HG02763 (cell line): ENCODE measurements at regions not wholly inside any gene's neighbourhood (a gene's known extent, or its start where the extent isn't known, plus 50 kb on each side); places are given as distances from the start of the nearest gene placed in this dataset.

ENCODE experiments used
- ATAC-seq: cut with Tn5 transposase; IDR thresholded peaks from one replicate; pipeline ENCODE4 v1.9.1; 2021; ENCODE audit warnings: mild to moderate bottlenecking, moderate library complexity; ENCODE audit not compliant: unreplicated experiment

- ATAC-seq: no peak
Observed at GRCh38 chr16:82419332-82419731, 207.4 kb upstream of the CDH13 start.

- ATAC-seq: no peak
Observed at GRCh38 chr16:82414476-82414875, 212.3 kb upstream of the CDH13 start.

DNA sequence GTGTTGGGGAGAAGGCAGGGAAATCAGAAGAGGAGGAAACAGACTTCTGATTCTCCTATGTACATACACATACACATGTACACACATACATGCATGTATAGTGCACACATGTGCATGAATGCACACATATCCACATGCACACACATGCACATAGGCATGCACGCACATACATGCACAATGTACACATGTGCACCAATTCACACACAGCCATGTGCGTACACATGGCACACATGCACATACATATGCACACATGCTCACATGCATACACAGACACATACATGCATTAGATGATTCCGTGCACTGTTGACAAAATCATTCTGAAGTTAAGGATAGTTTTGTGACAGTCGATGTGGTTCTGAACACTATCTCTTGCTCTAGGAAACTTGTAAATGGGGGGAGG lies 214.0 kb upstream of the CDH13 start:
- no peak for ATAC-seq

- no peak for ATAC-seq
Observed at GRCh38 chr16:82405736-82406135, 221.0 kb upstream of the CDH13 start.

- ATAC-seq: no peak
Observed at GRCh38 chr16:82404586-82405315, 222.0 kb upstream of the CDH13 start.

- no peak for ATAC-seq
Observed at GRCh38 chr16:82402665-82403218, 224.0 kb upstream of the CDH13 start.

DNA sequence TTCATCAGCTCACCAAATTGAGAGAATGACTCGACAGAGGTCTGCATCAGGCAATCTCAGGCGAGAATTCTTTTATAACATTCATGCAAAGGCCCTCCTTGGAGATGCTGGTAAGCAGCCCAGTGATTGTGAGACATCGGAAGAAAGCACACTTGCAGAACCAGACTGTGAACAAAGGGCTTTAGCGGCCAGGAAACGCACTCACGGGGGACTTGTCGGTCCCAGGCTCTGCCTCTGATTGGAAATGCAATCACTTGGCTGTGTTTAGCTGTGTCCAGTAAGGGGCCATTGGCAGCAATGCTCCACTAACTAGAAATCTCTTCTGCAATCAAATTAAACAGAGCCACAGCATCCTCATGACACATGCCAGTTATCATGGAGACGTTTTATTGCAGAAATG lies 226.7 kb upstream of the CDH13 start:
- no peak for ATAC-seq

DNA sequence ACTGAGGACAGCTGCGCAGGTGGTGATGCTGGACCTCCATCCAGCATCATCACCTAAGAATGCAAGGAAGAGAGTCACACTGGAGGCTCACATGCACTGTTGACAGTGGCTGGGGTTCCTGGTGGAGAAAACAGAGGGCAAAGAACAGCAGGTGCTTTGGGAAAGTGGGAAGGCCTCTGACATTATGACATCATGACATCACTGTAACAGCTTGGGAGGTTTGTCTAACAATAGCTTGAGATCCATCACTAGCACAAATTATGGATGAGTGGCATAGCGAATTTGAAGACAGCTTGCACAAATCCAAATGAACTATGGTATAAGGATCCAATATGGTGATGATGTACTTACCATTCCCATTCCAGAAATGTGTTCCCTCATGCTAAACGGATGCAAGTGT lies 226.5 kb upstream of the MPHOSPH6 start:
- no peak for ATAC-seq

GRCh38 chr16:82395212-82395611 lies 225.2 kb upstream of the MPHOSPH6 start:
- ATAC-seq: no peak

DNA sequence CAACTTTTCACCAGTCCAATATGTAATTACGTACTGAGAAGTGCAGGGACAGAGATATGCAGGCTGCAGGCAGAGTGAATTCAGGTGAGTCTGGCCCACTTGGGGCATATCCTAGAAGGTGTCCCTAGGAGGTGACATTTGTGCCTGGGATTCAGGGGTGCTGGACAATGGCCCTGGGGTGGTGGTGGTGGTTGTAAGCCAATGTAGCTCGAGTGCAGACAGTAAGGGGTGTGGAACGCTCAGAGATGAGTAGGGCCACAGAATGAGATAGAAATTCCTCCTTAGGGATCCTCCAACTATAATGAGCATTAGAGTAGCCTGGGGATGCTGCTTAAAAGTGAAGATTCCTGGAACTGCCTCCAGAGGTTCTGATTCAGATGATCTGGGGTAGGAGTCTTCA lies 221.7 kb upstream of the MPHOSPH6 start:
- no peak for ATAC-seq

DNA sequence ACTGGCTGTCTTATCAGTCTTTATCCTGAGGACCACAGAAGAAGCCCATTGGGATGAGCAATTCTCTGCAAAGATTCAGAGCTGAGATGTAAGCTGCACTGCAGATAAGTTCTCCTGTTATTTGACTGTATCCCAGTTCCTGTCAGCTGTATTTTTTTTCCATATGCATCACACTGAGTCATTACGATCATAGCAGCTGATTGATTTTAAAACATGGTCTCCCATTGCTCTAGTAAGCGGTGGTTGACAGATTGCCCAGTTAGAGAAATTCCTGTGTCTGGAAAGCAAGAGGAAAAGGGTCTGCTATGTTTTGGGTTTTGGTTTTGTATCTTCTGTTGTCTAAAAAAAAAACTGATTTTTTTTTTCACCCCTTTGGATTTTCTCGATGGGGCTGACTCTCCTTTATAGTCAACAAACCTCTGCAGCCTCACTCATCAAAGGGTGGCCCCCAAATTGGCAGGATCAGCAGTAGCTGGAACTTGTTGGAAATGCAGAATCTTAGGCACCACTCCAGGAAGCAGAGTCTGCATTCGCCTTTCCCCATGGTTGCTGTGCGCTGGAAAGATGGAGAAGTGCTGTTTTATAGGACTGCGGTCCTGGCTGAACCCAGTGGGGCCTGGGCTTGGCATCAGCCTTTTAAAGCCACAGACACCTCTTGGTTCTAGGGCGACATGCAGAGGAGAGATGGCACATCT lies 220.1 kb upstream of the MPHOSPH6 start:
- ATAC-seq: no peak

GRCh38 chr16:82386761-82387160 lies 216.7 kb upstream of the MPHOSPH6 start:
- no peak for ATAC-seq

DNA sequence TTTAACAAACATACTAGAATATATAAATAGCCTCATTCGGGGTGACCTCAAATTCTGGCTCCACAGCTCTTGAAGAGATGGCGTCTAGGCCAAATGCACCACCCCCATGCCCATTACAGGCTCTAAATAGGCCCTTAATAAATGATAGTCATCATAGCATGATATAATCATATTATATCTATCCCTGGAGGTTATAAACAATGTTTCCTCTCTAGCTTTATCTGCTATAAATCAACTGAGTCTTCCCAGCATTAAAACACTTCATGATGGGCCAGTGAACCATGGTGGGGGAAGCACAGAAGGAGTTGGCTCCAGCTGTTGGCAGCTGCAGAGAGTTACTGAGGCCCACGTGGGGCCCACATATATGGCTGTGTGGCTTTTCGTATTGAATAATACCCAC lies 214.9 kb upstream of the MPHOSPH6 start:
- ATAC-seq: no peak

GRCh38 chr16:82384017-82384416 lies 214.0 kb upstream of the MPHOSPH6 start:
- no peak for ATAC-seq

- ATAC-seq: no peak
Observed at GRCh38 chr16:82382521-82382920, 212.5 kb upstream of the MPHOSPH6 start.

- no peak for ATAC-seq
Observed at GRCh38 chr16:82379551-82379950, 209.5 kb upstream of the MPHOSPH6 start.

- ATAC-seq: no peak
Observed at GRCh38 chr16:82373976-82374375, 204.0 kb upstream of the MPHOSPH6 start.

DNA sequence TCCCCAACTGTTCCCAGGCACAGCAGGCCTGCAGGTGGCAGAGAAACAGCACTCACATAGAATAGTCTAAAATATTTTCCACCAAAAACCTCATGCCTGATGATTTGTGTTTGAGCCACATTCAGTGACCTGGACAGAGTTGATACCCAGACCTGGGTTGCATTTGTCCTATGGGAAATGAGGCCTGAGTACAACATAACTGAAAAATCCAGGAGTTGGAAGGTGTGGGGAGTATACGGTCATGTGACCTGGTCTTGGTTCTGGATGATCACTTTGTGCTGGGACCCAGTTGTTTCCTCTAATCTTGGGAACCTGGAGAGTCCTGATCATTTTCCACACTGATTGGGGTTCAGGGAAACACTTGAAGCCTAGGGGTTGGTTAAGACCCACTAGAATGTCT lies 200.3 kb upstream of the MPHOSPH6 start:
- no peak for ATAC-seq

DNA sequence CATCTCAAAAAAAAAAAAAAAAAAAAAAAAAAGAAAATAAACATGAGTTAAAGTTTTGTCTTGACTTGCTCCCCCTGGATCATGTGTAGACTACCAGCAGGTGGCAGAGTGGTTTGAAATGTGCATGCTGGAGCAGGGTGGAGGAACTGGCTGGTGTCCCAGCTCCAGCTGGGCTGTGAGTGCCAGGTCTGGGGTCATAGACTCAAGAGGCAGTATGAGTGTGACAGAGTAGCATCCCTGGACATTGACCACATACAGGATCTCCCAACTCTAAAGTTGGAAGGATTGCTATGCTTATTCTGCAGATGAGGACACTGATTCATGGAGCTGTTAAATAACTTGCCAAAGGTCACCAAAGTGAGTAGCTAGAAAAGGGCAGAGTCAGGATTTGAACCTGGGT lies 198.0 kb upstream of the MPHOSPH6 start:
- no peak for ATAC-seq

GRCh38 chr16:82366462-82366861 lies 196.4 kb upstream of the MPHOSPH6 start:
- no peak for ATAC-seq

- ATAC-seq: no peak
Observed at GRCh38 chr16:82364690-82365089, 194.7 kb upstream of the MPHOSPH6 start.
